ENCODE measurements at regions not wholly inside any gene's neighbourhood (a gene's known extent, or its start where the extent isn't known, plus 50 kb on each side); places are given as distances from the start of the nearest gene placed in this dataset.

GRCh38 chr12:84376320-84376719 is 536.3 kb downstream of the SLC6A15 start:
- BruUV-seq (replicated peaks), result no TSS peak
- Histone ChIP-seq H2BK15ac (ENCODE audit: low read depth, low read length) (no peak overlapping the region), H4K8ac (ENCODE audit: low read depth in 2 of 2, low read length in 2 of 2) (no peak overlapping the region), H3K9me3 (ENCODE audit: control insufficient read depth, insufficient read depth, low read length) (no peaks in the 10 kb centered on the region), H2AK5ac (ENCODE audit: low read depth, low read length) (no peak overlapping the region), H3K56ac (ENCODE audit: extremely low read depth, insufficient read depth, low read length) (no peak overlapping the region), H2BK120ac (ENCODE audit: low read depth, low read length) (no peak overlapping the region), H2BK20ac (ENCODE audit: low read depth, low read length) (no peak overlapping the region), H3K23ac (ENCODE audit: low read depth, low read length) (no peak overlapping the region), H2AK9ac (replicated peaks; ENCODE audit: low read depth, low read length, poor library complexity) (no peak overlapping the region), H3K27me3 (ENCODE audit: control insufficient read depth, insufficient read depth, low read length) (no peaks in the 10 kb centered on the region), H3K9me1 (ENCODE audit: insufficient read depth, low read length) (no peaks in the 10 kb centered on the region), H2BK5ac (ENCODE audit: low read depth, low read length, poor library complexity, severe bottlenecking) (no peak overlapping the region), H2AFZ (replicated peaks; ENCODE audit: low read length, poor library complexity) (no peak overlapping the region), H3K18ac (ENCODE audit: low read depth, low read length) (no peak overlapping the region), H3K79me1 (ENCODE audit: low read depth in 1 of 2, low read length in 2 of 2) (no peaks in the 10 kb centered on the region), H4K20me1 (ENCODE audit: insufficient read depth, low read length) (no peaks in the 10 kb centered on the region), H3K4me3 (ENCODE audit: insufficient read depth, low read depth, low read length) (no peak overlapping the region), H4K5ac (ENCODE audit: low read depth, low read length) (no peak overlapping the region), H3K36me3 (ENCODE audit: control insufficient read depth, insufficient read depth, low read length) (no peaks in the 10 kb centered on the region), H3K9ac (ENCODE audit: low read depth, low read length) (no peak overlapping the region), H3K4me2 (ENCODE audit: low read depth, low read length) (no peak overlapping the region), H3K27ac (ENCODE audit: insufficient read depth, low read length) (no peak overlapping the region), H3K4ac (ENCODE audit: low read depth, low read length) (no peak overlapping the region), H3K14ac (replicated peaks; ENCODE audit: low read depth, low read length) (no peak overlapping the region), H3K4me1 (ENCODE audit: control insufficient read depth, insufficient read depth, low read length) (no peaks in the 10 kb centered on the region), H4K91ac (ENCODE audit: insufficient read depth, low read depth, low read length) (no peak overlapping the region)
- in situ Hi-C loops (cut with MboI; ENCODE audit: low sequenced_read_pairs) (no loop called here), intact Hi-C loops (cut with micrococcal nuclease) (loop anchor here (5.0 kb wide), 1 partner anchor 244 kb away; no protein-coding TSS in a partner anchor), dilution Hi-C loops (cut with HindIII; ENCODE audit: low sequenced_read_pairs, unreplicated experiment) (no loop called here)
- no CpG with 5 or more reads among the region's 1 CpG for WGBS, 2 experiments (ENCODE audit: extremely low coverage in 2 of 2, insufficient read length in 1 of 2)
- DNase-seq (no peak), ATAC-seq (ENCODE audit: low read depth) (no peak)
- ChIA-PET POLR2A (ENCODE audit: unreplicated experiment) (no interaction called here), CTCF (no interaction called here)
- TF ChIP-seq SMC3 (IDR thresholded peaks at IDR 0.05; ENCODE audit: low read depth, low read length) (no peak), FOS (IDR thresholded peaks at IDR 0.05; ENCODE audit: low read depth, low read length) (no peak), MAZ (IDR thresholded peaks at IDR 0.05; ENCODE audit: borderline replicate concordance, low read depth, low read length) (no peak), CEBPB (IDR thresholded peaks at IDR 0.05; ENCODE audit: low read depth, low read length) (no peak), RCOR1 (IDR thresholded peaks at IDR 0.05; ENCODE audit: insufficient replicate concordance, low read length) (no peak), MXI1 (IDR thresholded peaks at IDR 0.05; ENCODE audit: borderline replicate concordance, low read depth, low read length) (no peak), RFX5 (IDR thresholded peaks at IDR 0.05; ENCODE audit: low read depth, low read length) (no peak), RAD21 (IDR thresholded peaks at IDR 0.05; ENCODE audit: low read length) (no peak), BHLHE40 (IDR thresholded peaks at IDR 0.05; ENCODE audit: low read depth, low read length) (no peak), MAFK (IDR thresholded peaks at IDR 0.05; ENCODE audit: low read depth, low read length) (no peak), ELK1 (IDR thresholded peaks at IDR 0.05; ENCODE audit: borderline replicate concordance, low read depth, low read length) (no peak), NFE2L2 (IDR thresholded peaks at IDR 0.05; ENCODE audit: low read depth, low read length) (no peak), POLR2A (IDR thresholded peaks at IDR 0.05; ENCODE audit: low read depth, low read length) (no peak)

Data from IMR-90 (cell line).